ENCODE measurements at regions not wholly inside any gene's neighbourhood (a gene's known extent, or its start where the extent isn't known, plus 50 kb on each side); places are given as distances from the start of the nearest gene placed in this dataset.

DNA sequence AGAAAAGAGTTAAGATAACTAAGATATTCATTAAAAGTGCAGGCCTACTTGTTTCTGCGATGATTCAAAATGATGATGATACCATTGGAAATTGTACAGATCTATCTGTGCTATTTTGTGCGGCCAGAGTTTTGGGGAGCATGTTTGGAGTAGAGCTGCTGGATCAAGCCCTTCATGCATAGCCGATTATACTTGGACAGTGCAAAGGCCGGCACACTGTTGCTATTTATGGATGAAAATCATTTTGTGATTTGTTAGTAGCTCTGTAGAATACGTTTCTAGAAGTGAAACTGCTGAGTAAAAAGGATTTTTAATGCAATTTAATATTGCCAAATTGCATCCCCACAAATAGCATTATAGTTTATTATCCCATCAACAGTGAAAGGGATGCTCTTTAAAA, 82.1 kb upstream of the NMUR2 start:
- H3K27me3 Mint-ChIP-seq (ENCODE audit: unreplicated experiment), result no peaks in the 10 kb centered on the region
- TF ChIP-seq, protein P1, sequence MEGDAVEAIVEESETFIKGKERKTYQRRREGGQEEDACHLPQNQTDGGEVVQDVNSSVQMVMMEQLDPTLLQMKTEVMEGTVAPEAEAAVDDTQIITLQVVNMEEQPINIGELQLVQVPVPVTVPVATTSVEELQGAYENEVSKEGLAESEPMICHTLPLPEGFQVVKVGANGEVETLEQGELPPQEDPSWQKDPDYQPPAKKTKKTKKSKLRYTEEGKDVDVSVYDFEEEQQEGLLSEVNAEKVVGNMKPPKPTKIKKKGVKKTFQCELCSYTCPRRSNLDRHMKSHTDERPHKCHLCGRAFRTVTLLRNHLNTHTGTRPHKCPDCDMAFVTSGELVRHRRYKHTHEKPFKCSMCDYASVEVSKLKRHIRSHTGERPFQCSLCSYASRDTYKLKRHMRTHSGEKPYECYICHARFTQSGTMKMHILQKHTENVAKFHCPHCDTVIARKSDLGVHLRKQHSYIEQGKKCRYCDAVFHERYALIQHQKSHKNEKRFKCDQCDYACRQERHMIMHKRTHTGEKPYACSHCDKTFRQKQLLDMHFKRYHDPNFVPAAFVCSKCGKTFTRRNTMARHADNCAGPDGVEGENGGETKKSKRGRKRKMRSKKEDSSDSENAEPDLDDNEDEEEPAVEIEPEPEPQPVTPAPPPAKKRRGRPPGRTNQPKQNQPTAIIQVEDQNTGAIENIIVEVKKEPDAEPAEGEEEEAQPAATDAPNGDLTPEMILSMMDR (IDR thresholded peaks at IDR 0.05; ENCODE audit: unreplicated experiment), result no peak
- H3K9me3 Mint-ChIP-seq (ENCODE audit: unreplicated experiment), result no peaks in the 10 kb centered on the region
- no peaks in the 10 kb centered on the region for H3K4me1 Mint-ChIP-seq (ENCODE audit: unreplicated experiment)
- DNase-seq (ENCODE audit: low spot score), result no peak
- no peak overlapping the region for H3K27ac Mint-ChIP-seq (ENCODE audit: unreplicated experiment)
- no peaks in the 10 kb centered on the region for H3K36me3 Mint-ChIP-seq (ENCODE audit: low read depth, unreplicated experiment)
- H3K4me3 Mint-ChIP-seq (ENCODE audit: unreplicated experiment), result no peak overlapping the region

DNA sequence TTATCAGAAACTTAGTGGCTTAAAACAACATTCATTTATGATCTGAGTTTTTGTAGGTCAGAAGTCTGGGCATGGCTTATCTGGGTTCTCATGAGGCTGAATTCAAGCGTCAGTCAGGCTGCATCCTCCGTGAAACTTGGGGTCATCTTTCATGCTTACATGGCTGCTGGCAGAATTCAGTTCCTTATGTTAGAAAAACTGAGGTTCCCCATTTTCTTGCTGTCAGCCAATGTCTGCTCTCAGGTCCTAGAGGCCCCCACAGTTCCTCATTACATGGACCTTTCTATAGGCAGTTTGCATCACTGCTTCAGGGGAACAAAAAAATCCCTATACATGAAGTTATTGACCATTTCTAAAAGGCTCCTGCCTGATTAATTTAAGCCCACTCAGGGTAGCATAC, 83.8 kb upstream of the NMUR2 start:
- Mint-ChIP-seq H3K36me3 (ENCODE audit: low read depth, unreplicated experiment) (no peaks in the 10 kb centered on the region), H3K27ac (ENCODE audit: unreplicated experiment) (no peak overlapping the region), H3K4me1 (ENCODE audit: unreplicated experiment) (no peaks in the 10 kb centered on the region), H3K27me3 (ENCODE audit: unreplicated experiment) (no peaks in the 10 kb centered on the region), H3K9me3 (ENCODE audit: unreplicated experiment) (no peaks in the 10 kb centered on the region), H3K4me3 (ENCODE audit: unreplicated experiment) (no peak overlapping the region)
- TF ChIP-seq, protein P1 (IDR thresholded peaks at IDR 0.05; ENCODE audit: unreplicated experiment), result no peak
- DNase-seq (ENCODE audit: low spot score), result no peak

- H3K4me3 Mint-ChIP-seq (ENCODE audit: unreplicated experiment), result no peak overlapping the region
- no peaks in the 10 kb centered on the region for H3K9me3 Mint-ChIP-seq (ENCODE audit: unreplicated experiment)
- no peaks in the 10 kb centered on the region for H3K27me3 Mint-ChIP-seq (ENCODE audit: unreplicated experiment)
- TF ChIP-seq, protein P1 (IDR thresholded peaks at IDR 0.05; ENCODE audit: unreplicated experiment), result no peak
- DNase-seq (ENCODE audit: low spot score), result no peak
- H3K27ac Mint-ChIP-seq (ENCODE audit: unreplicated experiment), result no peak overlapping the region
- no peaks in the 10 kb centered on the region for H3K4me1 Mint-ChIP-seq (ENCODE audit: unreplicated experiment)
- H3K36me3 Mint-ChIP-seq (ENCODE audit: low read depth, unreplicated experiment), result no peaks in the 10 kb centered on the region
Observed at GRCh38 chr5:152499814-152500535, 94.9 kb upstream of the NMUR2 start.

DNA sequence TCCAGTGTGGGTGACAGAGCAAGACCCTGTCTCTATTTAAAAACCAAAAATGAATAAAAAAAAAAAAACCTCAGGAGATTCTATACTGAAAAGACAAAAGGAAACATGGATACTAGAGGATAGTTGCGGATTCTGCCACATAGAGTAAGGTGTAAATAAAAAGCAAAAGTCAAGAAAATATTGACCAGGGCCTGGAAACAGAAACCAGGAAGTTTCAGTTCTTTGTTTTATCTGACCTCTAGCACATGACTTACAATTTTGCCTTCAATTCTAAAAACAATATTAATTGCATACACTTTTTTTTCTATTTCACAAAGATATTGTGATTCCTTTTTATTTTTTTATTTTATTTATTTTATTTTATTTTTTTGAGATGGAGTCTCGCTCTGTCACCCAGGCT, 96.2 kb upstream of the NMUR2 start:
- TF ChIP-seq, protein P1 (IDR thresholded peaks at IDR 0.05; ENCODE audit: unreplicated experiment), result no peak
- H3K27ac Mint-ChIP-seq (ENCODE audit: unreplicated experiment), result no peak overlapping the region
- no peaks in the 10 kb centered on the region for H3K4me1 Mint-ChIP-seq (ENCODE audit: unreplicated experiment)
- H3K36me3 Mint-ChIP-seq (ENCODE audit: low read depth, unreplicated experiment), result no peaks in the 10 kb centered on the region
- H3K27me3 Mint-ChIP-seq (ENCODE audit: unreplicated experiment), result no peaks in the 10 kb centered on the region
- no peak overlapping the region for H3K4me3 Mint-ChIP-seq (ENCODE audit: unreplicated experiment)
- no peak for DNase-seq (ENCODE audit: low spot score)
- H3K9me3 Mint-ChIP-seq (ENCODE audit: unreplicated experiment), result no peaks in the 10 kb centered on the region

DNA sequence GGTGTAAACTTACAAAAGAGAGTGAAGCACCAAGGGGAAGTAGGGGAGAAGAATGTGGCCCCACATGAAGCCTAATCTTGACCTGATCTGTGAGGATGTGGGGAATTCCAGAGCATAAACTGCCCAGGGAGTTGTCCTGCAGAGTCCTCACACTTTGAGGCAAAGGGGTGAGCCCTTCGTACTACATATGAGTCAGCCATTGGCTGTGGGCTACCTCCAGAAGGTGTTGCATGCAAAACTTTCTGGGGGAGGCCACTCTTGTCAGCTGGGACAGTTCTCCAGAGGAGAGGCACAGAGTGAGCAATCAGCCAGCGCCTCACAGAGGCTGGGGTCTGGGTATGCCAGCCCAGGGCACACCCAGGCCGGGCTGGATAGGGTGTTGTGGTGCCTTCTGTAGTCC, 98.1 kb upstream of the NMUR2 start:
- Mint-ChIP-seq H3K4me1 (ENCODE audit: unreplicated experiment) (peaks cover 6% of the 10 kb centered on the region), H3K9me3 (ENCODE audit: unreplicated experiment) (no peaks in the 10 kb centered on the region)
- TF ChIP-seq, protein P1 (IDR thresholded peaks at IDR 0.05; ENCODE audit: unreplicated experiment), result no peak

More for the DNA sequence above, 98.1 kb upstream of the NMUR2 start:
- DNase-seq (ENCODE audit: low spot score), result no peak
- Mint-ChIP-seq H3K27me3 (ENCODE audit: unreplicated experiment) (no peaks in the 10 kb centered on the region), H3K36me3 (ENCODE audit: low read depth, unreplicated experiment) (no peaks in the 10 kb centered on the region), H3K27ac (ENCODE audit: unreplicated experiment) (no peak overlapping the region), H3K4me3 (ENCODE audit: unreplicated experiment) (no peak overlapping the region)
